ENCODE measurements at regions not wholly inside any gene's neighbourhood (a gene's known extent, or its start where the extent isn't known, plus 50 kb on each side); places are given as distances from the start of the nearest gene placed in this dataset.
A peak's percentile ranks its signal among the peaks of the same experiment; 100 is the strongest.
"Not testable (repeated sequence)": the region's sequence is repeated elsewhere in the genome, so short reads cannot be mapped to it uniquely, and the experiment has no call there.

DNA sequence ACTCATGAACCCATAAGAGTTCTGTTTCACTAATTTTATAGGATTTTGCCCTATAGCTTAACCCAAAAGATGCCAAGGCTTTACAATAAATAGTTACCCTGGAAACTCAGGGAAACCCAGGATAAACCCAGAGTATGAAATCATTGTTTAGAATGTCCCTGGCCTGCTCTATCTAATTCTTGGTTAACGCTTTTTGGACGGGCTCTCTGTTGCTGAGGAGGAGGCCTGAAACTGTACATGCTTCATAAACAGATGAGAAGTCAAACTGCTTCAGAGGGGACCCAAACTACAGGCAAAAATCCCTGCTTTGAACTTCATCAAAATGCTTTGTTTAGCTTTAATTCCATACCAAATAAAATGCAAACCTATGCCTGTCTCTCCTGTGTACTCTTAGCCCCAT lies 291.9 kb downstream of the SH3GL2 start:
- Histone ChIP-seq H3K9ac (ENCODE audit: low read length) (no peak overlapping the region), H3K4me3 (ENCODE audit: low read length) (no peak overlapping the region), H3K4me1 (ENCODE audit: control insufficient read depth, insufficient read depth, low read length) (no peaks in the 10 kb centered on the region), H3K27ac (ENCODE audit: low read depth, low read length) (no peak overlapping the region), H3K27me3 (ENCODE audit: control insufficient read depth, insufficient read depth, low read length) (no peaks in the 10 kb centered on the region), H3K36me3 (ENCODE audit: control insufficient read depth, insufficient read depth, low read length) (no peaks in the 10 kb centered on the region)

DNA sequence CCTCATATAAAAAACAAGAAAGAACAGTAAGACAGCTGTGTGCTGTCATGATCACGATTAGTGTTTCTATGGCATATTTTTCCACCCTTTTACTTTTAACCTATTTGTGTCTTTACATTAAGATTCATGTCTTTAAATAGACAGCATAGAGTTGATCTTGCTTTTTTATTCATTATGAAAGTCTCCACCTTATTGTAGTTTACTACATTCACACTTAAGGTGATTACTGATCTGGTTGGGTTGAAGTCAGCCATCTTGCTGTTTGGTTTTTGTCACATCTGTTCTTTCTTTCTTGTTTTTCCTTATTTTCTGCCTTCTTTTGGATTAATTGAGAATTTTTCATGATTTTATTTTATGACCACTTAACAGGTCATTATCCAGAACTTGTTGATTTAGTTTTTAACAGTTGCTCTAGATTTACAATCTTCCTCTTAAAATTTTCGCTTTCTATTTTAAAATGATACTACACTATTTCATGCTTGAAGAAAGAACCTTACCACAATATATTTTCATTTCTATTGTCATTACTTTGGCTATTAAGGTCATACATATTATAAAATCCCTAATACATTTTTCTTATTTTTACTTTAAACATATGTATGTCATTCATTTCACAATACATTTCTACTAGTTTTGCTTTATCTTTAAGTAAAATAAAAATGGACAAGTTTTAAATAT lies 292.5 kb downstream of the SH3GL2 start:
- Histone ChIP-seq H3K27ac (ENCODE audit: low read depth, low read length) (no peak overlapping the region), H3K27me3 (ENCODE audit: control insufficient read depth, insufficient read depth, low read length) (no peaks in the 10 kb centered on the region), H3K4me3 (ENCODE audit: low read length) (no peak overlapping the region), H3K9ac (ENCODE audit: low read length) (no peak overlapping the region), H3K36me3 (ENCODE audit: control insufficient read depth, insufficient read depth, low read length) (no peaks in the 10 kb centered on the region), H3K4me1 (ENCODE audit: control insufficient read depth, insufficient read depth, low read length) (no peaks in the 10 kb centered on the region)

DNA sequence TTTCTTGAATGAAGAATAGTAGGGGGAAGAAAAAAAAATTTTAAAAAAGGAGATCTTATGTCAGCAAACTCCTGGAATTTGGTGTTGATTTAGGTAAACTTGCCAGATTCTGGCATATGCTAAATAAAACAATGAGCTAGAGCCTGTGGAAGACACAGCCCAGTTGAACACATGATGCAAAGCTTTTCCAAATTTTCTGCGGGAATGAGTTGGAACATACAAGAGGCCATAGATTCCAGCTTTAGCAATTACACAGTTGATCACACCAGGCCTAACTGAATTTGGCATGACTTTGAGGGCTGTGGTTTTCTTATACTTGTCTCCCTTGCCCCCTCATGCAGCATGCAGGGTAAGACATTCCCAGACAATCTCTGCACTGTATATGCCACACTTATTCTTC lies 297.0 kb downstream of the SH3GL2 start:
- Histone ChIP-seq H3K27me3 (ENCODE audit: control insufficient read depth, insufficient read depth, low read length) (no peaks in the 10 kb centered on the region), H3K27ac (ENCODE audit: low read depth, low read length) (no peak overlapping the region), H3K36me3 (ENCODE audit: control insufficient read depth, insufficient read depth, low read length) (no peaks in the 10 kb centered on the region), H3K9ac (ENCODE audit: low read length) (no peak overlapping the region), H3K4me3 (ENCODE audit: low read length) (no peak overlapping the region), H3K4me1 (ENCODE audit: control insufficient read depth, insufficient read depth, low read length) (no peaks in the 10 kb centered on the region)

DNA sequence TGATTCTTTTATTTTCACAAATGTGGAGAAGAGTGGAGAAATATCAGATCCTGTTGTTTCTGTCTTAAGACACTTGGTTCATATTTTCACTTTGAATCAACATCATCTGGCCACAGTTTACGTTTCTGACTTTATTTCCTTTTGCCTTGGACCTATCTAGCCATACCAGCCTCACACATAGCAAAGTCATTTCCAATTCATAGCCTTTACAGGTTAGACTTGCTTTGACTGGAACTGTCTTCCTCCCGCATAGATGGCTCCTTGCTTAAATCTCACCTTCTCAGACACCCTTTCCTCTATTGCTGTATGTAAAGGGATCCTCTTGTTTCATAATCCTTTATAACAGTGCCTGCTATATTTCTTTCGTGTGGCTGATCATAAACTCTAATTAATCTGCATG lies 297.8 kb downstream of the SH3GL2 start:
- H3K4me1 ChIP-seq (ENCODE audit: control insufficient read depth, insufficient read depth, low read length): no peaks in the 10 kb centered on the region
- H3K9ac ChIP-seq (ENCODE audit: low read length): no peak overlapping the region
- H3K4me3 ChIP-seq (ENCODE audit: low read length): no peak overlapping the region
- H3K36me3 ChIP-seq (ENCODE audit: control insufficient read depth, insufficient read depth, low read length): no peaks in the 10 kb centered on the region
- no peak overlapping the region for H3K27ac ChIP-seq (ENCODE audit: low read depth, low read length)
- no peaks in the 10 kb centered on the region for H3K27me3 ChIP-seq (ENCODE audit: control insufficient read depth, insufficient read depth, low read length)

DNA sequence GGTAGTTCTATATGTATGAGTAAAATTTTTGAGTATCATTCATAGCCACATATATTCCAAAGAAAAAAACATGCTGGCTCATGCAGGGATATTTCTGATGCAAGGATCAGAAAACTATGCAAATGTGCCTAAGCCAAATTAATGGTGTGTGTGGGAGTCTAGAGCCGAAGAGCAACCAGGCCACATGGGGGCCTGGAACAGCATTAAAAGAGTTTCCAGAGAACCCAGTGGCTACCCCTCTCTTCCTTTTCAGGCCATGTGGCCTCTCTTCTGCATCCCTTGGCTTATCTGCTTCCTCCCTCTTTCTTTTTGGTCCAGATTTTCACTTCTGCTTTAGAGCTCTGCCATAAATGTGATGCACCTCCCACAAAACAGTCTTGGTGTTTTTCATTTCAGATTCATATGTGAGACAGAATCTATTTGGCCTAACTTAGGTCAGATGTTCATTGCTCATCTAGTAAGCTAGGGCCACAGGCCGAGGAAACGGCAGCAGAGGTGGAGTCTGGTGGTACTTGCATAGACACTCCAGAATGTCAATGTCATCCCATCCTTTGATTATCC lies 300.0 kb downstream of the SH3GL2 start:
- Histone ChIP-seq H3K4me3 (ENCODE audit: low read length) (no peak overlapping the region), H3K9ac (ENCODE audit: low read length) (no peak overlapping the region), H3K36me3 (ENCODE audit: control insufficient read depth, insufficient read depth, low read length) (no peaks in the 10 kb centered on the region), H3K4me1 (ENCODE audit: control insufficient read depth, insufficient read depth, low read length) (no peaks in the 10 kb centered on the region), H3K27ac (ENCODE audit: low read depth, low read length) (no peak overlapping the region), H3K27me3 (ENCODE audit: control insufficient read depth, insufficient read depth, low read length) (no peaks in the 10 kb centered on the region)

DNA sequence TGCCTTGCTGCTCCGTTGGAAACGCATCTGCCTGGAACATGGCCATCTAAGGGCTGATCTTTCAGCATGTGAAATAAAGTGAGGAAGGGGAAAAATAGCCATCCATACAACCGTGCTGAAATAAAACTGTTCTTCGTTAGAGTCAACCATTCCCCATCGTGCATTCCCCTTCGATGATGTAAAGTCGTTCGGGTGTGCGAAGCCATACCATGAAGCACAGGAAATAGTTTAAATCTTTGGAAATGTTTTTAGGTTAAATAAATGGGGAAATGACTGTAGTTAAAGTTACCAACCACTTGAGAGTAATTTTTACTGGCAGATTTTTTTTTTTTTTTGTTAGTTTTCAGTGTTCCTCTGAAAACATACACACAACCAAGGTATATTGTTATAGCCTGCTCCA lies 302.5 kb downstream of the SH3GL2 start:
- H3K27ac ChIP-seq (ENCODE audit: low read depth, low read length): no peak overlapping the region
- H3K4me3 ChIP-seq (ENCODE audit: low read length): no peak overlapping the region
- H3K4me1 ChIP-seq (ENCODE audit: control insufficient read depth, insufficient read depth, low read length): no peaks in the 10 kb centered on the region
- no peak overlapping the region for H3K9ac ChIP-seq (ENCODE audit: low read length)
- no peaks in the 10 kb centered on the region for H3K36me3 ChIP-seq (ENCODE audit: control insufficient read depth, insufficient read depth, low read length)
- no peaks in the 10 kb centered on the region for H3K27me3 ChIP-seq (ENCODE audit: control insufficient read depth, insufficient read depth, low read length)

DNA sequence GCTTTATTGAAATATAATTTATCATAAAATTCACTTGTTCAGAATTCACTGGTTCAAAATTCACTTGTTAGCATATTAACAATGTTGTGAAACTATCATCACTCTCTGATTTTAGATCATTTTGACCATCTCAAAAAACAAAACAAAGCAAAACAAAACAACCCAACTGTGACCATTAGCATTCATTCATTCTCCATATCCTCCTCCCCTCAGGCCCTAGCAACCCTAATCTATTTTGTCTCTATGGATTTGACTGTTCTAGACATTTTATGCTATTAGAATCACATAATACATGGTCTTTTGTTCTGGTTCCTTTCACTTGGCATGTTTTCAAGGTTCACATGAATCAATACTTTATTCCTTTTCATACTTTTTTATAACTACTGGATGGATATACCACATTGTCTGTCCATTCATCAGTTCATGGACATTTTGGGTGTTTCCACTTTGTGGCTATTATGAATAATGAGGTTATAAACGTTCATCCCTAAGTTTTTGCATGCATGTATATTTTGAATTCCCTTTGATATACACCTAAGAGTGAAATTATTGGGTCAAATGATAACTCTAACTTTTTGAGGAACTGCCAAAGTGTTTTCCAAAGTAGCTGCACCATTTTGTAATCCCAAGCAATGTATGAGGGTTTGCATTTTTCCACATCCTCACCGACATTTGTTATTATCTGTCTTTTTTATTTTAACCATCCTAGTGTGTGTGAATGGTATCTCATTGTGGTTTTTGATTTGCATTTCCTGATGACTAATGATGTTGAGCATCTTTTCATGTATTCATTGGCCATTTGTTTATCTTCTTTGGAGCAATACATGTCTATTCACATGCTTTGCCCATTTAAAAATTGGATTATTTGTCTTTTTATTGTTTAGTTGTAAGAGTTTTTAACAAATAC lies 304.1 kb downstream of the SH3GL2 start:
- H3K27me3 ChIP-seq (ENCODE audit: control insufficient read depth, insufficient read depth, low read length): no peaks in the 10 kb centered on the region
- H3K27ac ChIP-seq (ENCODE audit: low read depth, low read length): no peak overlapping the region
- no peak overlapping the region for H3K9ac ChIP-seq (ENCODE audit: low read length)
- H3K4me1 ChIP-seq (ENCODE audit: control insufficient read depth, insufficient read depth, low read length): no peaks in the 10 kb centered on the region
- no peaks in the 10 kb centered on the region for H3K36me3 ChIP-seq (ENCODE audit: control insufficient read depth, insufficient read depth, low read length)
- H3K4me3 ChIP-seq (ENCODE audit: low read length): no peak overlapping the region

DNA sequence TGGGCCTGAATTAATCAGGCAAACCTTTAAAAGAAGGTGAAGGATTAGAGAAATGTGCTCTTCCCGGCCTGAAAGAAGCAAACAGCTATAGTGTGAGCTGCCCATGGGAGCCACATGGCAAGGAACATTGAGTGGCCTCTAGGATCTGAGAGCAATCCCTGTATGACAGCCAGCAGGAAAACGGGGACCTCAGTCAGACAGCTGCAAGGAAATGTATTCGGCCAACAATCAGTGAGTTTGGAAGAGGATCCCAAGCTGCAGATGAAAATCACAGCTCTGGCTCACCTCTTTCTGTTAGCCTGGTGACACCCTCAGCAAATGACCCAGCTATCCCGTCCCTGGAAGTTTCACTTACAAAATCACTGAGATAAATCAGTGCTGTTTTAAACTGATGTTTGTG lies 309.2 kb downstream of the SH3GL2 start:
- no peaks in the 10 kb centered on the region for H3K36me3 ChIP-seq (ENCODE audit: control insufficient read depth, insufficient read depth, low read length)
- H3K27me3 ChIP-seq (ENCODE audit: control insufficient read depth, insufficient read depth, low read length): no peaks in the 10 kb centered on the region
- H3K4me1 ChIP-seq (ENCODE audit: control insufficient read depth, insufficient read depth, low read length): no peaks in the 10 kb centered on the region
- no peak overlapping the region for H3K9ac ChIP-seq (ENCODE audit: low read length)
- H3K27ac ChIP-seq (ENCODE audit: low read depth, low read length): no peak overlapping the region
- no peak overlapping the region for H3K4me3 ChIP-seq (ENCODE audit: low read length)

DNA sequence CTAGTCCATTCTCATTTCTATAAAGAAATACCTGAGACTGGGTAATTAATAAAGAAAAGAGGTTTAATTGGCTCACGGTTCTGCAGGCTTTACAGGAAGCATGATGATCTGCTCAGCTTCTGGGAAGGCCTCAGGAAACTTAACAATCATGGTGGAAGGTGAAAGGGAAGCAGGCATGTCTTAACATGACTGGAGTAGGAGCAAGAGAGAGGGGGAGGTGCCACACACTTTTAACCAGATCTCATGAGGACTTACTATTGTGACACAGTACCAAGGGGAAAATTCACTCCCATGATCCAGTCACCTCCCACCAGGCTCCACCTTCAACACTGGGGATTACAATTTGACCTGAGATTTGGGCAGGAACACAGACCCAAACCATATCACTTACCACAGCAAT lies 310.1 kb downstream of the SH3GL2 start:
- H3K4me3 ChIP-seq (ENCODE audit: low read length): not testable (repeated sequence)

DNA sequence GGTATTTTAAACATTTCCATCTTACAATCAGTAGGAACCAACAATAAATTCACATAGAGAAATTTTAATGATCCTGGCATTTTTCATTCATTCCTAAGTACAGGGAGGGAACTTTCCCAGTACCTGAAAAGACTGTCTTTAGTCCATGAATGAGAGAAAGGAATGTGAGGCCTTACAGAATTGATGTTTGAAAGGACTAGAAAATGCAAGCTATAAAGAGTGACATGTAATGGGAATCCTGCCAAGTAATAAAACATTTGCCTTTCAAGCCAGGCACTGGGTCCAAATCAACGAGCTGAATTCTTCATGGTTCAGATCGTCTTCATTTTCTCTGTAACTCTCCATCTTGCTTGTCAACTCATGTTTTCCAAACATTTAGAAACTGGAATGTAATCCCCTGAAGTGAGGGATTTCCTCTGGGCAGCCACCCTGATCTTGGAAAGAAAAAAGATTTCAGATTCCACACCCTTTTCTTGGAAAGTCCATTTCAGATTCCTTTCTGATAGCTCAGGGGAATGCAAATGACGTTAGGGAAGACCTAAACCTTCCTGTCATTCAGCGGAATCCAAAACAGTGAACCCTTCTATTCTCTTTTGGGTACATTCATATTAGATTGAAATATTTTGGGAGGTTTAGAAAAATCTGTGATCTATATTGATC lies 315.8 kb downstream of the SH3GL2 start:
- Histone ChIP-seq H3K4me3 (ENCODE audit: low read length) (no peak overlapping the region), H3K36me3 (ENCODE audit: control insufficient read depth, insufficient read depth, low read length) (no peaks in the 10 kb centered on the region), H3K27me3 (ENCODE audit: control insufficient read depth, insufficient read depth, low read length) (no peaks in the 10 kb centered on the region), H3K4me1 (ENCODE audit: control insufficient read depth, insufficient read depth, low read length) (no peaks in the 10 kb centered on the region), H3K27ac (ENCODE audit: low read depth, low read length) (no peak overlapping the region), H3K9ac (ENCODE audit: low read length) (no peak overlapping the region)

More for the DNA sequence above, 310.1 kb downstream of the SH3GL2 start:
- not testable (repeated sequence) for H3K27me3 ChIP-seq (ENCODE audit: control insufficient read depth, insufficient read depth, low read length); H3K27ac ChIP-seq (ENCODE audit: low read depth, low read length); H3K36me3 ChIP-seq (ENCODE audit: control insufficient read depth, insufficient read depth, low read length); H3K4me1 ChIP-seq (ENCODE audit: control insufficient read depth, insufficient read depth, low read length); H3K9ac ChIP-seq (ENCODE audit: low read length)

DNA sequence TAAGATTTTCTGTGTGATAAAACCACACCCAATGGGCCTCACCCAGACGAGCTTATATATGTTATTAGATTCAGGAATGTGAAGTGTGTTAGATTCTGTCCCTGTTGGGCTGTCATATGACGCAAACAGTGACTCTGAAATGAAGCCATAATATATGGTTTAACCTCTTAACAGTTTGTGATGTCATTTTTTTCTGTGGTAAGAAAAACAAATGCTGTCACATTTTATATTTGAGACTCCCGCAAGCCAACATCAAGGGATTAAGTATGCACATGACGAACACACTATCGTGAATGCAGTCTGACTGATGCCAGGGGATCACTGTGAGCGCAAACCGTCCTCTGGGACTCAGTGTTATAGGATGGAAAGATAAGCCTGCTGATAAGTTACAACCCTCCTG lies 321.7 kb downstream of the SH3GL2 start:
- Histone ChIP-seq H3K27ac (ENCODE audit: low read depth, low read length) (no peak overlapping the region), H3K27me3 (ENCODE audit: control insufficient read depth, insufficient read depth, low read length) (no peaks in the 10 kb centered on the region), H3K9ac (ENCODE audit: low read length) (no peak overlapping the region), H3K4me3 (ENCODE audit: low read length) (no peak overlapping the region), H3K36me3 (ENCODE audit: control insufficient read depth, insufficient read depth, low read length) (no peaks in the 10 kb centered on the region), H3K4me1 (ENCODE audit: control insufficient read depth, insufficient read depth, low read length) (no peaks in the 10 kb centered on the region)

DNA sequence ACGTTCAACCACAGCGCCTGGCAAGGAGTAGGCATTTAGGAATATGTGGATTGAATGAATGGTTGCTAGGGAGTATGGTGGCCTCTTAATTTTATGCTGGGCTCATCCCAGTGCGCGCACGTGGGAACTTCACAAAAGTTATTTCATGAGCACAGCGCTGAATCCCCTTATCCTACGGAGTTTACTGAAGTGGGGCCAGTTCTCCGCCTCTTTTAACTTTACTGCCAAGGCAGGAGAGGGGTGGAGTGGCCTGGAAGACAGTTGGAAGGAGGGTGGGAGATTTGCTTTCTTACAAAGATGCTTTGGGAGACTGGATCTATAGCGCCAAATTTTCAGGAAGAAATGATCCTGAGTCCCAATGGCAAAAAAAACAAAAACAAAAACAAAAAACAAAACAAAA lies 326.5 kb downstream of the SH3GL2 start:
- Histone ChIP-seq H3K9ac (ENCODE audit: low read length) (no peak overlapping the region), H3K36me3 (ENCODE audit: control insufficient read depth, insufficient read depth, low read length) (no peaks in the 10 kb centered on the region), H3K4me1 (ENCODE audit: control insufficient read depth, insufficient read depth, low read length) (no peaks in the 10 kb centered on the region), H3K27me3 (ENCODE audit: control insufficient read depth, insufficient read depth, low read length) (peaks cover 5% of the 10 kb centered on the region), H3K4me3 (ENCODE audit: low read length) (peak overlapping the region; percentile 66), H3K27ac (ENCODE audit: low read depth, low read length) (no peak overlapping the region)
